ENCODE measurements at regions not wholly inside any gene's neighbourhood (a gene's known extent, or its start where the extent isn't known, plus 50 kb on each side); places are given as distances from the start of the nearest gene placed in this dataset.

DNA sequence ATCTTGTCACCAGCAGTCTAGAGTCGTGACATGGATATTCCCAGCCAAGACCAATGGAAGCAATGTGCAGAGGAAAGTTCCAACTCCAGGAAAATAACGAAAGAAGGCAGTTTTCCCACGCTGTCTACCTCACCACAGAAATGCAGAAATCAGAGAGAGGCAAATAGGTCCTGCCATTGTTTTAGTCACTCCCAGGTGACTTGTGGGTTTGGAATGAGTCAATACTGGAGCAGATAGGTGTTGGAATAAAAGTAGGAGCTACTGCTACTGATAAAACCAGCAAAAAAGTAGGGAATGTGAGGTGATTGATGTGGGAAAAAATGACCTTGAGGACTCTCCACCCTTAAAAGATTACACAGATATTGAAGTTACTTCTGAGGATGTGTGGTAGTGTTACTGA, 72.8 kb upstream of the RAI2 start:
- Mint-ChIP-seq H3K27ac (ENCODE audit: unreplicated experiment) (no peak overlapping the region), H3K4me1 (ENCODE audit: low read depth, unreplicated experiment) (no peaks in the 10 kb centered on the region), H3K9me3 (ENCODE audit: low read depth, unreplicated experiment) (no peaks in the 10 kb centered on the region), H3K27me3 (ENCODE audit: unreplicated experiment) (peaks cover 40% of the 10 kb centered on the region), H3K4me3 (ENCODE audit: low read depth, unreplicated experiment) (no peak overlapping the region), H3K36me3 (ENCODE audit: insufficient read depth, unreplicated experiment) (no peaks in the 10 kb centered on the region)
- CTCF ChIA-PET, result no interaction called here
- intact Hi-C loops (cut with micrococcal nuclease; ENCODE audit: unreplicated experiment), result loop anchor here (10.0 kb wide), 1 partner anchor 281 kb away; no protein-coding TSS in a partner anchor
- BruUV-seq (replicated peaks), result no TSS peak
- DNase-seq, result no peak
- TF ChIP-seq, protein P1, sequence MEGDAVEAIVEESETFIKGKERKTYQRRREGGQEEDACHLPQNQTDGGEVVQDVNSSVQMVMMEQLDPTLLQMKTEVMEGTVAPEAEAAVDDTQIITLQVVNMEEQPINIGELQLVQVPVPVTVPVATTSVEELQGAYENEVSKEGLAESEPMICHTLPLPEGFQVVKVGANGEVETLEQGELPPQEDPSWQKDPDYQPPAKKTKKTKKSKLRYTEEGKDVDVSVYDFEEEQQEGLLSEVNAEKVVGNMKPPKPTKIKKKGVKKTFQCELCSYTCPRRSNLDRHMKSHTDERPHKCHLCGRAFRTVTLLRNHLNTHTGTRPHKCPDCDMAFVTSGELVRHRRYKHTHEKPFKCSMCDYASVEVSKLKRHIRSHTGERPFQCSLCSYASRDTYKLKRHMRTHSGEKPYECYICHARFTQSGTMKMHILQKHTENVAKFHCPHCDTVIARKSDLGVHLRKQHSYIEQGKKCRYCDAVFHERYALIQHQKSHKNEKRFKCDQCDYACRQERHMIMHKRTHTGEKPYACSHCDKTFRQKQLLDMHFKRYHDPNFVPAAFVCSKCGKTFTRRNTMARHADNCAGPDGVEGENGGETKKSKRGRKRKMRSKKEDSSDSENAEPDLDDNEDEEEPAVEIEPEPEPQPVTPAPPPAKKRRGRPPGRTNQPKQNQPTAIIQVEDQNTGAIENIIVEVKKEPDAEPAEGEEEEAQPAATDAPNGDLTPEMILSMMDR (IDR thresholded peaks at IDR 0.05; ENCODE audit: unreplicated experiment), result no peak

DNA sequence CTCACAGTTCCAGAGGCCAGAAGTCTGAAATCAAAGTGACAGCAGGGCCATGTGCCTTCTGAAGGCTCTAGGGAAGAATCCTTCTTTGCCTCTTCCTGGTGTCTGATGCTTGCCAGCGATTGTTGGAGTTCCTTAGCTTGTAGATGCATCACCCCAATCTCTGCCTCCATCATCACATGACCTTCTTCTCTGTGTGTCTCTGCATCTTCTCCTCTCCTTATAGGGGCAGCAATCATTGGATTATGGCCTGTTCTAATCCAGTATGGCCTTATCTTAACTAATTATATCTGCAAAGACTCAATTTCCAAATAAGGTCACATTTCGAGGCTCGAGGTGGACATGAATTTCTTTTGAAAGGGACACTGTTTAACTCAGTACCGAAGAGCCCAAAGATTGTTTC, 71.7 kb upstream of the RAI2 start:
- DNase-seq, result no peak
- CTCF ChIA-PET, result no interaction called here
- intact Hi-C loops (cut with micrococcal nuclease; ENCODE audit: unreplicated experiment), result loop anchor here (10.0 kb wide), 1 partner anchor 282 kb away; no protein-coding TSS in a partner anchor
- no peaks in the 10 kb centered on the region for H3K9me3 Mint-ChIP-seq (ENCODE audit: low read depth, unreplicated experiment)
- no peak overlapping the region for H3K27ac Mint-ChIP-seq (ENCODE audit: unreplicated experiment)
- H3K4me1 Mint-ChIP-seq (ENCODE audit: low read depth, unreplicated experiment), result no peaks in the 10 kb centered on the region
- H3K36me3 Mint-ChIP-seq (ENCODE audit: insufficient read depth, unreplicated experiment), result no peaks in the 10 kb centered on the region
- BruUV-seq (replicated peaks), result no TSS peak
- H3K4me3 Mint-ChIP-seq (ENCODE audit: low read depth, unreplicated experiment), result no peak overlapping the region
- TF ChIP-seq, protein P1 (IDR thresholded peaks at IDR 0.05; ENCODE audit: unreplicated experiment), result no peak
- H3K27me3 Mint-ChIP-seq (ENCODE audit: unreplicated experiment), result peaks cover 29% of the 10 kb centered on the region

DNA sequence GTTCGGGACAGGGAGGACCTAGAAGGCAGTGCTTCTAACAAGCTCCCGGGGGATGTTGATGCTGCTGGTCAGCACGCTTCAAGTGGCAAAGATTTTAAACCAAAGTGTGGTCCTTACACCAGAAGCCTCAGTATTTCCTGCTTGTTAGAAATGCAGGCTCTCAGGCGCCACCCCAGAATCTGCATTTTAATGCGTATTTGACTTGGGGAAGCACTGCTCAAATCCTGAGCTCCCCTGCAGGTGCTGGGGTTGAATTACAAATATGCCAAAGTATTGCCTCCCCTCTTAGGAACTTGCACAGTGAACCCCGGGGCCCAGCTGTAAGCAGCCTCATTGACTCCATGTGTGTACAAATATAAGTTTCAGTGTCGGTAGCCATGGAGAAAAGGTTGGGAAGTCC, 70.8 kb upstream of the RAI2 start:
- CTCF ChIA-PET, result no interaction called here
- BruUV-seq (replicated peaks), result no TSS peak
- H3K4me1 Mint-ChIP-seq (ENCODE audit: low read depth, unreplicated experiment), result no peaks in the 10 kb centered on the region
- no peaks in the 10 kb centered on the region for H3K9me3 Mint-ChIP-seq (ENCODE audit: low read depth, unreplicated experiment)
- TF ChIP-seq, protein P1 (IDR thresholded peaks at IDR 0.05; ENCODE audit: unreplicated experiment), result no peak
- intact Hi-C loops (cut with micrococcal nuclease; ENCODE audit: unreplicated experiment), result loop anchor here (10.0 kb wide), 1 partner anchor 283 kb away; no protein-coding TSS in a partner anchor
- no peaks in the 10 kb centered on the region for H3K36me3 Mint-ChIP-seq (ENCODE audit: insufficient read depth, unreplicated experiment)
- H3K27ac Mint-ChIP-seq (ENCODE audit: unreplicated experiment), result no peak overlapping the region
- H3K27me3 Mint-ChIP-seq (ENCODE audit: unreplicated experiment), result peaks cover 23% of the 10 kb centered on the region
- no peak overlapping the region for H3K4me3 Mint-ChIP-seq (ENCODE audit: low read depth, unreplicated experiment)
- no peak for DNase-seq

DNA sequence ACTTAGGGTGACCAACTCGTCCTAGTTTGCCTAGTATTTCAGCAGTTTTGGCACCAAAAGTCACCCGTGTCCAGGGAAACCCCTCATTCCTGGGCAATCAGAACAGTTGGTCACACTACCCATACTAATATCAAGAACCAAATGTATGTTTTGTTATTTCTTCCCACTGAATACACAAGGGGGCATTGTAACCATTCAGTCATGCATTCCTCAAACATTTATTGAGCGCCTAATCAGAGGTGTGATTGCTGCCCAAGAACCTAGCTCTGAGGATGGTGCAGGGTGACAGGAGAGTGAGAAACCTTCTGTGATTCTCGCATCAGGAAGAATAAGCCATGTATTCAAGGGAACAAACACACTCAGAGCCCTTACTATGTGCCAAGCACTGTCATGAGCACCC, 69.8 kb upstream of the RAI2 start:
- Mint-ChIP-seq H3K27ac (ENCODE audit: unreplicated experiment) (no peak overlapping the region), H3K4me3 (ENCODE audit: low read depth, unreplicated experiment) (no peak overlapping the region), H3K9me3 (ENCODE audit: low read depth, unreplicated experiment) (peaks cover 5% of the 10 kb centered on the region), H3K4me1 (ENCODE audit: low read depth, unreplicated experiment) (no peaks in the 10 kb centered on the region), H3K36me3 (ENCODE audit: insufficient read depth, unreplicated experiment) (no peaks in the 10 kb centered on the region), H3K27me3 (ENCODE audit: unreplicated experiment) (peaks cover 31% of the 10 kb centered on the region)
- BruUV-seq (replicated peaks), result no TSS peak
- TF ChIP-seq, protein P1 (IDR thresholded peaks at IDR 0.05; ENCODE audit: unreplicated experiment), result no peak
- intact Hi-C loops (cut with micrococcal nuclease; ENCODE audit: unreplicated experiment), result loop anchor here (10.0 kb wide), 1 partner anchor 284 kb away; no protein-coding TSS in a partner anchor
- DNase-seq, result no peak
- CTCF ChIA-PET, result no interaction called here

Data from Calu3 (cell line).